Stimulated activated effector memory CD8-positive, alpha-beta T cell treated with anti-CD3 and anti-CD28 coated beads, Interleukin-12 subunit alpha, Interleukin-12 subunit beta, amount 100 ng/mL, for 72 hours (primary cell): ENCODE measurements at regions not wholly inside any gene's neighbourhood (a gene's known extent, or its start where the extent isn't known, plus 50 kb on each side); places are given as distances from the start of the nearest gene placed in this dataset.

Source experiments
- ATAC-seq: fragments of 150-1000 bp; cut with Tn5 transposase; 2 replicates; pipeline ENCODE4 v1.10.0; 2021
- DNase-seq, 2 donors: peaks; one replicate each; pipeline ENCODE4 v3.0.0; 2021 to 2022; ENCODE audit warnings: low spot score in 2 of 2
- H3K27ac Mint-ChIP-seq: one replicate; pipeline ENCODE4 v1.8.0; 2022; ENCODE audit warnings: mild to moderate bottlenecking, mixed read lengths
- H3K36me3 Mint-ChIP-seq: one replicate; pipeline ENCODE4 v1.8.0; 2022; ENCODE audit warnings: mild to moderate bottlenecking, mixed read lengths
- H3K4me1 Mint-ChIP-seq: one replicate; pipeline ENCODE4 v1.8.0; 2022; ENCODE audit warnings: mixed read lengths
- H3K4me3 Mint-ChIP-seq: one replicate; pipeline ENCODE4 v1.8.0; 2022; ENCODE audit warnings: mild to moderate bottlenecking, mixed read lengths
- H3K9me3 Mint-ChIP-seq: one replicate; pipeline ENCODE4 v1.8.0; 2022; ENCODE audit warnings: mixed read lengths

GRCh38 chr2:43097644-43098408 is 128.6 kb downstream of the ZFP36L2 start:
- DNase-seq (no peak), ATAC-seq (no peak)
- H3K4me3 Mint-ChIP-seq, result no peak overlapping the region
- no peaks in the 10 kb centered on the region for H3K9me3 Mint-ChIP-seq
- no peak overlapping the region for H3K27ac Mint-ChIP-seq
- no peaks in the 10 kb centered on the region for H3K36me3 Mint-ChIP-seq
- no peaks in the 10 kb centered on the region for H3K4me1 Mint-ChIP-seq

- no peak overlapping the region for H3K27ac Mint-ChIP-seq
- no peak for DNase-seq
- no peaks in the 10 kb centered on the region for H3K4me1 Mint-ChIP-seq
- no peaks in the 10 kb centered on the region for H3K9me3 Mint-ChIP-seq
- H3K4me3 Mint-ChIP-seq, result no peak overlapping the region
- H3K36me3 Mint-ChIP-seq, result no peaks in the 10 kb centered on the region
- ATAC-seq, result no peak
These were observed 130.7 kb downstream of the ZFP36L2 start for GRCh38 chr2:43095533-43096295.

- no peaks in the 10 kb centered on the region for H3K9me3 Mint-ChIP-seq
- no peak for ATAC-seq
- DNase-seq, result no peak
- H3K36me3 Mint-ChIP-seq, result no peaks in the 10 kb centered on the region
- H3K4me3 Mint-ChIP-seq, result no peak overlapping the region
- no peaks in the 10 kb centered on the region for H3K4me1 Mint-ChIP-seq
- H3K27ac Mint-ChIP-seq, result no peak overlapping the region
These were observed 133.8 kb downstream of the ZFP36L2 start for GRCh38 chr2:43092520-43093179.

- H3K4me3 Mint-ChIP-seq, result no peak overlapping the region
- no peaks in the 10 kb centered on the region for H3K9me3 Mint-ChIP-seq
- H3K36me3 Mint-ChIP-seq, result no peaks in the 10 kb centered on the region
- H3K4me1 Mint-ChIP-seq, result peaks cover 5% of the 10 kb centered on the region
- no peak overlapping the region for H3K27ac Mint-ChIP-seq
- ATAC-seq, result no peak
- DNase-seq, result no peak
These were observed 136.1 kb downstream of the ZFP36L2 start for GRCh38 chr2:43090317-43090716.

- no peak overlapping the region for H3K27ac Mint-ChIP-seq
- no peak for ATAC-seq
- no peak for DNase-seq
- peaks cover 5% of the 10 kb centered on the region for H3K4me1 Mint-ChIP-seq
- no peaks in the 10 kb centered on the region for H3K36me3 Mint-ChIP-seq
- H3K4me3 Mint-ChIP-seq, result no peak overlapping the region
- H3K9me3 Mint-ChIP-seq, result no peaks in the 10 kb centered on the region
These were observed 138.0 kb downstream of the ZFP36L2 start for GRCh38 chr2:43088143-43089073.

- no peaks in the 10 kb centered on the region for H3K36me3 Mint-ChIP-seq
- H3K4me3 Mint-ChIP-seq, result no peak overlapping the region
- DNase-seq, result no peak
- ATAC-seq, result no peak
- no peaks in the 10 kb centered on the region for H3K9me3 Mint-ChIP-seq
- H3K27ac Mint-ChIP-seq, result no peak overlapping the region
- H3K4me1 Mint-ChIP-seq, result peaks cover 5% of the 10 kb centered on the region
These were observed 139.0 kb downstream of the ZFP36L2 start for GRCh38 chr2:43087413-43087812.

- no peak overlapping the region for H3K4me3 Mint-ChIP-seq
- H3K9me3 Mint-ChIP-seq, result no peaks in the 10 kb centered on the region
- H3K27ac Mint-ChIP-seq, result no peak overlapping the region
- peaks cover 5% of the 10 kb centered on the region for H3K4me1 Mint-ChIP-seq
- no peaks in the 10 kb centered on the region for H3K36me3 Mint-ChIP-seq
- ATAC-seq, result no peak
- DNase-seq, result no peak
These were observed 139.8 kb downstream of the ZFP36L2 start for GRCh38 chr2:43086451-43087221.

GRCh38 chr2:43085929-43086328 is 140.5 kb downstream of the ZFP36L2 start:
- H3K36me3 Mint-ChIP-seq, result no peaks in the 10 kb centered on the region
- no peaks in the 10 kb centered on the region for H3K9me3 Mint-ChIP-seq
- H3K4me1 Mint-ChIP-seq, result peaks cover 5% of the 10 kb centered on the region
- DNase-seq, result no peak
- H3K27ac Mint-ChIP-seq, result peak overlapping the region; percentile 15
- ATAC-seq, result no peak
- no peak overlapping the region for H3K4me3 Mint-ChIP-seq

GRCh38 chr2:43085505-43085904 is 140.9 kb downstream of the ZFP36L2 start:
- no peak overlapping the region for H3K4me3 Mint-ChIP-seq
- no peak for DNase-seq
- no peaks in the 10 kb centered on the region for H3K36me3 Mint-ChIP-seq
- H3K27ac Mint-ChIP-seq, result peak overlapping the region; percentile 15
- ATAC-seq, result no peak
- H3K4me1 Mint-ChIP-seq, result peaks cover 5% of the 10 kb centered on the region
- no peaks in the 10 kb centered on the region for H3K9me3 Mint-ChIP-seq

- H3K27ac Mint-ChIP-seq, result no peak overlapping the region
- H3K4me3 Mint-ChIP-seq, result no peak overlapping the region
- peaks cover 5% of the 10 kb centered on the region for H3K4me1 Mint-ChIP-seq
- DNase-seq, result no peak
- ATAC-seq, result no peak
- no peaks in the 10 kb centered on the region for H3K36me3 Mint-ChIP-seq
- H3K9me3 Mint-ChIP-seq, result no peaks in the 10 kb centered on the region
These were observed 141.7 kb downstream of the ZFP36L2 start for GRCh38 chr2:43084699-43085091.

- Mint-ChIP-seq H3K36me3 (no peaks in the 10 kb centered on the region), H3K27ac (no peak overlapping the region), H3K4me1 (peaks cover 5% of the 10 kb centered on the region), H3K4me3 (no peak overlapping the region), H3K9me3 (no peaks in the 10 kb centered on the region)
- ATAC-seq (no peak), DNase-seq (no peak)
These were observed 142.4 kb downstream of the ZFP36L2 start for GRCh38 chr2:43083710-43084698.

- no peaks in the 10 kb centered on the region for H3K9me3 Mint-ChIP-seq
- H3K36me3 Mint-ChIP-seq, result no peaks in the 10 kb centered on the region
- ATAC-seq, result no peak
These were observed 143.3 kb downstream of the ZFP36L2 start for GRCh38 chr2:43082903-43083677.

More at GRCh38 chr2:43082903-43083677, 143.3 kb downstream of the ZFP36L2 start:
- Mint-ChIP-seq H3K4me3 (no peak overlapping the region), H3K4me1 (peaks cover 5% of the 10 kb centered on the region), H3K27ac (no peak overlapping the region)
- DNase-seq, result no peak
